GM13976 (cell line): ENCODE measurements at regions not wholly inside any gene's neighbourhood (a gene's known extent, or its start where the extent isn't known, plus 50 kb on each side); places are given as distances from the start of the nearest gene placed in this dataset.

Source experiments
- DNase-seq: peaks from one replicate; pipeline ENCODE4 v3.0.0; 2012; ENCODE audit warnings: low spot score
- CTCF ChIP-seq: IDR thresholded peaks from 2 replicates; pipeline ENCODE4 v1.5.1; 2012; ENCODE audit warnings: borderline replicate concordance, mild to moderate bottlenecking; ENCODE audit not compliant: insufficient read depth; ENCODE audit errors: extremely low read depth, missing control alignments, control extremely low read depth
- in situ Hi-C: fragments of 300-500 bp; cut with MboI; formaldehyde crosslinking; loops from one replicate; pipeline ENCODE4 v1.12.0; 2022; ENCODE audit warnings: low sequenced_read_pairs, mixed read lengths, inconsistent platforms; ENCODE audit not compliant: unreplicated experiment

GRCh38 chr20:60297649-60298048 is 339.4 kb downstream of the CDH26 start:
- TF ChIP-seq CTCF = no peak
- in situ Hi-C loops = no loop called here

GRCh38 chr20:60298647-60299046 is 340.4 kb downstream of the CDH26 start:
- no peak for TF ChIP-seq CTCF
- in situ Hi-C loops = no loop called here
- no peak for DNase-seq

More at GRCh38 chr20:60297649-60298048, 339.4 kb downstream of the CDH26 start:
- no peak for DNase-seq

- in situ Hi-C loops = no loop called here
- no peak for DNase-seq
- no peak for TF ChIP-seq CTCF
Measured at GRCh38 chr20:60299951-60300350, 341.7 kb downstream of the CDH26 start.

- in situ Hi-C loops = no loop called here
- no peak for DNase-seq
- TF ChIP-seq CTCF = no peak
Measured at GRCh38 chr20:60300374-60300773, 342.2 kb downstream of the CDH26 start.

GRCh38 chr20:60302875-60303274 is 344.7 kb downstream of the CDH26 start:
- in situ Hi-C loops = no loop called here

GRCh38 chr20:60304026-60304590 is 345.9 kb downstream of the CDH26 start:
- no peak for TF ChIP-seq CTCF
- in situ Hi-C loops = no loop called here
- DNase-seq = no peak

More at GRCh38 chr20:60302875-60303274, 344.7 kb downstream of the CDH26 start:
- no peak for DNase-seq
- no peak for TF ChIP-seq CTCF
